ENCODE measurements at regions not wholly inside any gene's neighbourhood (a gene's known extent, or its start where the extent isn't known, plus 50 kb on each side); places are given as distances from the start of the nearest gene placed in this dataset.

- Mint-ChIP-seq H3K27ac (ENCODE audit: low read depth, unreplicated experiment) (peak overlapping the region; percentile 0), H3K4me3 (ENCODE audit: unreplicated experiment) (no peak overlapping the region), H3K4me1 (ENCODE audit: insufficient read depth, unreplicated experiment) (peaks cover 11% of the 10 kb centered on the region), H3K36me3 (ENCODE audit: insufficient read depth, unreplicated experiment) (no peaks in the 10 kb centered on the region), H3K27me3 (ENCODE audit: insufficient read depth, unreplicated experiment) (no peaks in the 10 kb centered on the region), H3K9me3 (ENCODE audit: unreplicated experiment) (peaks cover 7% of the 10 kb centered on the region)
- ChIA-PET CTCF (interaction anchor here (0.6 to 0.7 kb wide), 3 partner anchors 8 to 892 kb away, joined by 3 to 4 read pairs (median 3); no protein-coding TSS in a partner anchor), POLR2A (interaction anchor here (1.6 kb wide), 1 partner anchor 13 kb away, joined by 4 read pairs; no protein-coding TSS in a partner anchor)
- TF ChIP-seq, protein P1, sequence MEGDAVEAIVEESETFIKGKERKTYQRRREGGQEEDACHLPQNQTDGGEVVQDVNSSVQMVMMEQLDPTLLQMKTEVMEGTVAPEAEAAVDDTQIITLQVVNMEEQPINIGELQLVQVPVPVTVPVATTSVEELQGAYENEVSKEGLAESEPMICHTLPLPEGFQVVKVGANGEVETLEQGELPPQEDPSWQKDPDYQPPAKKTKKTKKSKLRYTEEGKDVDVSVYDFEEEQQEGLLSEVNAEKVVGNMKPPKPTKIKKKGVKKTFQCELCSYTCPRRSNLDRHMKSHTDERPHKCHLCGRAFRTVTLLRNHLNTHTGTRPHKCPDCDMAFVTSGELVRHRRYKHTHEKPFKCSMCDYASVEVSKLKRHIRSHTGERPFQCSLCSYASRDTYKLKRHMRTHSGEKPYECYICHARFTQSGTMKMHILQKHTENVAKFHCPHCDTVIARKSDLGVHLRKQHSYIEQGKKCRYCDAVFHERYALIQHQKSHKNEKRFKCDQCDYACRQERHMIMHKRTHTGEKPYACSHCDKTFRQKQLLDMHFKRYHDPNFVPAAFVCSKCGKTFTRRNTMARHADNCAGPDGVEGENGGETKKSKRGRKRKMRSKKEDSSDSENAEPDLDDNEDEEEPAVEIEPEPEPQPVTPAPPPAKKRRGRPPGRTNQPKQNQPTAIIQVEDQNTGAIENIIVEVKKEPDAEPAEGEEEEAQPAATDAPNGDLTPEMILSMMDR (IDR thresholded peaks at IDR 0.05; ENCODE audit: unreplicated experiment) = no peak
- DNase-seq (ENCODE audit: unreplicated experiment) = peak; percentile 70
- intact Hi-C loops (cut with micrococcal nuclease) = no loop called here
- BruUV-seq (replicated peaks) = no TSS peak
Observed at GRCh38 chr14:66117600-66117999, 368.6 kb upstream of the CCDC196 start.

GRCh38 chr14:66119606-66120231 is 366.5 kb upstream of the CCDC196 start:
- H3K36me3 Mint-ChIP-seq (ENCODE audit: insufficient read depth, unreplicated experiment) = no peaks in the 10 kb centered on the region
- H3K4me1 Mint-ChIP-seq (ENCODE audit: insufficient read depth, unreplicated experiment) = peaks cover 11% of the 10 kb centered on the region
- H3K27me3 Mint-ChIP-seq (ENCODE audit: insufficient read depth, unreplicated experiment) = no peaks in the 10 kb centered on the region
- DNase-seq (ENCODE audit: unreplicated experiment) = no peak
- BruUV-seq (replicated peaks) = no TSS peak
- TF ChIP-seq, protein P1 (IDR thresholded peaks at IDR 0.05; ENCODE audit: unreplicated experiment) = no peak
- POLR2A ChIA-PET = interaction anchor here (1.6 kb wide), 1 partner anchor 15 kb away, joined by 4 read pairs; no protein-coding TSS in a partner anchor
- no peak overlapping the region for H3K4me3 Mint-ChIP-seq (ENCODE audit: unreplicated experiment)
- peaks cover 7% of the 10 kb centered on the region for H3K9me3 Mint-ChIP-seq (ENCODE audit: unreplicated experiment)
- no peak overlapping the region for H3K27ac Mint-ChIP-seq (ENCODE audit: low read depth, unreplicated experiment)
- intact Hi-C loops (cut with micrococcal nuclease) = no loop called here
- CTCF ChIA-PET = no interaction called here

DNA sequence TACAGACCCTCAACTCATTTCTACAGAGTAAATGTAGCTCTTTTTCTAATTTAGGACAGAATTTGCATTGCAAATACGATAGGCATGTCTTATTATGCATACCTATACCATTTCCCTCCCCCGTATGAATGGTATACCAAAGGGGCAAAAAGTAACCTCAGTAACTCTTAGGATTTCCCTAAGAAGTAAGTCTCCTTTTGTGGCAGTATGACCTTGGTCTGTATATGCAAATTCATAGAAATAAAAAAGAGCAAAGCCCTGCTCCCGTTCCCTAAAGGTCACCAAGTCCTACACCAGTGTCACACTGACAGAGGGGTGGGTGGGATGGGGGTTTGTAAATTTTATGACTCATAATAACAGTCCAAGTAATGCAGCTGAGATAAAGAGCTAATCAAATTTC is 365.8 kb upstream of the CCDC196 start:
- peaks cover 11% of the 10 kb centered on the region for H3K4me1 Mint-ChIP-seq (ENCODE audit: insufficient read depth, unreplicated experiment)
- no peak for DNase-seq (ENCODE audit: unreplicated experiment)
- intact Hi-C loops (cut with micrococcal nuclease) = no loop called here
- H3K4me3 Mint-ChIP-seq (ENCODE audit: unreplicated experiment) = no peak overlapping the region
- BruUV-seq (replicated peaks) = no TSS peak
- TF ChIP-seq, protein P1 (IDR thresholded peaks at IDR 0.05; ENCODE audit: unreplicated experiment) = no peak
- POLR2A ChIA-PET = no interaction called here
- CTCF ChIA-PET = interaction anchor here (1.0 kb wide), 1 partner anchor 161 kb away, joined by 3 read pairs; no protein-coding TSS in a partner anchor
- peaks cover 7% of the 10 kb centered on the region for H3K9me3 Mint-ChIP-seq (ENCODE audit: unreplicated experiment)
- H3K27ac Mint-ChIP-seq (ENCODE audit: low read depth, unreplicated experiment) = no peak overlapping the region
- no peaks in the 10 kb centered on the region for H3K27me3 Mint-ChIP-seq (ENCODE audit: insufficient read depth, unreplicated experiment)
- no peaks in the 10 kb centered on the region for H3K36me3 Mint-ChIP-seq (ENCODE audit: insufficient read depth, unreplicated experiment)

- H3K4me3 Mint-ChIP-seq (ENCODE audit: unreplicated experiment) = no peak overlapping the region
- ChIA-PET CTCF (interaction anchor here (0.6 kb wide), 1 partner anchor 9 kb away, joined by 3 read pairs; no protein-coding TSS in a partner anchor), POLR2A (no interaction called here)
- H3K27ac Mint-ChIP-seq (ENCODE audit: low read depth, unreplicated experiment) = no peak overlapping the region
- H3K27me3 Mint-ChIP-seq (ENCODE audit: insufficient read depth, unreplicated experiment) = no peaks in the 10 kb centered on the region
- H3K36me3 Mint-ChIP-seq (ENCODE audit: insufficient read depth, unreplicated experiment) = no peaks in the 10 kb centered on the region
- intact Hi-C loops (cut with micrococcal nuclease) = no loop called here
- peaks cover 11% of the 10 kb centered on the region for H3K4me1 Mint-ChIP-seq (ENCODE audit: insufficient read depth, unreplicated experiment)
- TF ChIP-seq, protein P1 (IDR thresholded peaks at IDR 0.05; ENCODE audit: unreplicated experiment) = no peak
- DNase-seq (ENCODE audit: unreplicated experiment) = no peak
- BruUV-seq (replicated peaks) = no TSS peak
- peaks cover 7% of the 10 kb centered on the region for H3K9me3 Mint-ChIP-seq (ENCODE audit: unreplicated experiment)
Observed at GRCh38 chr14:66121859-66122258, 364.3 kb upstream of the CCDC196 start.

Measured in MCF 10A (cell line).